Activated T-cell treated with anti-CD3 and anti-CD28 coated beads, Interleukin-2, amount 50 U/mL, for 72 hours (primary cell): ENCODE measurements at regions not wholly inside any gene's neighbourhood (a gene's known extent, or its start where the extent isn't known, plus 50 kb on each side); places are given as distances from the start of the nearest gene placed in this dataset.

ENCODE experiments used
- ATAC-seq, 2 donors: fragments of 150-1000 bp; cut with Tn5 transposase; replicated peaks in 1 of 2; 2 replicates each; pipeline ENCODE4 v1.10.0; 2021; ENCODE audit warnings: moderate library complexity in 2 of 2, mild to moderate bottlenecking in 1 of 2
- DNase-seq, 2 donors: peaks; one replicate each; pipeline ENCODE4 v3.0.0; 2021 to 2022; ENCODE audit warnings: mixed read lengths in 1 of 2
- H3K27ac Mint-ChIP-seq: one replicate; pipeline ENCODE4 v1.8.0; 2022; ENCODE audit warnings: mild to moderate bottlenecking, moderate library complexity, mixed read lengths
- H3K27me3 Mint-ChIP-seq: one replicate; pipeline ENCODE4 v1.8.0; 2022; ENCODE audit warnings: low read depth, mixed read lengths
- H3K36me3 Mint-ChIP-seq, 2 donors: one replicate each; pipeline ENCODE4 v1.8.0; 2022; ENCODE audit warnings: mixed read lengths in 2 of 2, mild to moderate bottlenecking in 1 of 2; ENCODE audit not compliant: insufficient read depth in 2 of 2
- H3K4me1 Mint-ChIP-seq: one replicate; pipeline ENCODE4 v1.8.0; 2022; ENCODE audit warnings: low read depth, mixed read lengths
- H3K4me3 Mint-ChIP-seq, 2 donors: one replicate each; pipeline ENCODE4 v1.8.0; 2022; ENCODE audit warnings: mild to moderate bottlenecking in 2 of 2, mixed read lengths in 2 of 2, moderate library complexity in 2 of 2
- H3K9me3 Mint-ChIP-seq, 2 donors: one replicate each; pipeline ENCODE4 v1.8.0; 2022; ENCODE audit warnings: mixed read lengths in 2 of 2

DNA sequence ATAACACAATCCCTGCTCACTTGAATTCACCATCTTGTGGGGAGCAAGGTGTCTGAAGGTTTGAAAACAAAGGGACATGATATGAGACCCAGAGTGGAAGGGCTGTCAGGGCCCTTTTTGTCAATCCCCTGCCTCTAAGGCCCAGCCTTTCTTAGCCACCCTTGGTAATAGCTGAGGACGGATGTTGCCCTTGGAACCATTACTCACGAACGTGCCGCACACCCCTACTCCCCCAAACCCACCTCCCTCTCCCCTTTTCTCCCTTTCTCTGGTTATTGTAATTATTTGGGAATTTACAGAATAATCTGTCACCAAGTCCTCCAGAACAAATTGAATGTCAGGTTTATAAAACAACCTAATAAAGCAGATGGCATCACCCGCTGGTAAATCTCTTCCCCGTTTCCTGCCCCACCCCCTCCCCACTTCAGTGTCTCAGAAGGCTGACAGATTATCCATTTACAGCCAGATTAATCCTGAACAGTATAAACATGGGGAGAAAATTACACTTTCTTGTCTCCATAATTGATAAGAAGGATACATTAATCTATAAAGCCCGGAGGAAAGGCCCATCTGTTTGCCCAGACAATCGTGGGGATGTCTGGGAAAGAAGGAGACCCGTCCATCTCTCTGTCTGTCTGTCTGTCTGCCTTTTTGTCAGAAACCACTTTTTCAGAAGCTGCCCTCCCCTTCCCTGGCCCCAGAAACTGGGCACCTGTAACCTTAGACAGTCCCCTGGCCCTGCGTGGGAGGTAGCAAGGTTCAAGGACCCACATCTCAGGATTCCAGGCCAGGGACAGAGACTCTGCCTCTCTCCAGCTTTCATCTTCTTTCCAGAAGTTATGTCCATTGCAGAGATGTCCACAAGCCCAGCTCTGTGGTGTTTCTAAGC is 60.6 kb upstream of the CD34 start:
- DNase-seq (no peak), ATAC-seq (no peak)
- H3K36me3 Mint-ChIP-seq: no peaks in the 10 kb centered on the region
- H3K4me3 Mint-ChIP-seq: no peak overlapping the region
- no peaks in the 10 kb centered on the region for H3K4me1 Mint-ChIP-seq
- H3K9me3 Mint-ChIP-seq: no peaks in the 10 kb centered on the region
- H3K27me3 Mint-ChIP-seq: peaks cover 11% of the 10 kb centered on the region
- no peak overlapping the region for H3K27ac Mint-ChIP-seq

DNA sequence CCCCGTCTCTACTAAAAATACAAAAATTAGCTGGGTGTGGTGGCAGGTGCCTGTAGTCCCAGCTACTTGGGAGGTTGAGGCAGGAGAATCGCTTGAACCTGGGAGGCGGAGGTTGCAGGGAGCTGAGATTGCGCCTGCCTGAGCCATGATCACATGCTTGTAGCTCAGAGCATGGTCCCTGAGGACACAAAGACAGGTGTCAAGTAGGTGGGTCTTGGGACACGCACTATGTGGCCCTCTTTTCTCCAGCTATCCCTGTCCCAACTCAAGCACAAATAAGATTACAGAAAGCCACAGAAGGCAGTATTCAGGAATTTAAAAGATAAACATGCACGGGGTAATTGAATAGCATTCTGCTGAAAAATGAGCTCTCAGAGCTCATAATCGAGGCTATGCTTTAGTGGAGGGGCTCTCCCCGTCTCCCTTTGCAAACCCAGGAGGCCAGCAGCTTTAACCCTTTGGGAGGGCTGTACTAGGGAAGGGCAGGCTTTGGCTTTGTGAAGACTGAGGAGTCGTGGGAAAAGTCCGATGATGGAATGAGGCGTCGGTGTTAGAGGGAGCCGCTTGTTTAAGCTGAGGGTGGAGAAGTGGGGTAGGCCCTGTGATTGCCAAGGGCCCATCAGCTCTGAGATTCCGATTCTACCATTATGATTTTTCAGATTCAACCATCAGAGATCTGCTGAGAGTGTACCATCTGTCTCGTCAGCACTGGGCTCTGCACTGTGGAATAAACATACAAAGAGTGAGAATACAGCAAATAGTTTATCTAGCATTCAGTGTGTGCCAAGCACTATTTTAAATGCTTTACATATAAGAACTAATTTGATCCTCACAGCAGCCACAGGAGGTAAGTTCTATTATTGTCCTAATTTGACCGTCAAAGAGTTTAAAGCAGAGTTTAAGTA is 59.7 kb upstream of the CD34 start:
- Mint-ChIP-seq H3K36me3 (no peaks in the 10 kb centered on the region), H3K27me3 (peaks cover 11% of the 10 kb centered on the region), H3K4me1 (no peaks in the 10 kb centered on the region), H3K4me3 (no peak overlapping the region), H3K27ac (no peak overlapping the region), H3K9me3 (no peaks in the 10 kb centered on the region)
- ATAC-seq: no peak
- DNase-seq: no peak

DNA sequence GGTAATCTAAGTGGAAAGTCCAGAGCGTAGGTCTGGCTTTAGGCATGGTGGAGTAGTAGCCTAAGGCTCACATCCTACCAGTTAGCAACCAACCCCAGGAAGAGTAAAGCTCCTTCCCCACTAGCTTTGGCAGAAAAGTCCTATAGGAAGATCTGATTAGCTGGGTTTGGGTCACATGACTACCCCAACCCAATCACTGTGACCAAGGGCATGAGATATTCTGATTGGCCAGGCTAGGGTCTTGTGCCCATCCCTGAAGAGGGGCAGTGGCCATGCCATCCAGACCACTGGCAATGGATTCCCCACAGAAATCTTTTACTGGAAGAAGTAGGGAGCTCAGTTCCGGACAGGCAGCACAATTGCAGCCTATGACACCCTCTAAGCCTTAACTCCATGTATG is 58.6 kb upstream of the CD34 start:
- Mint-ChIP-seq H3K9me3 (no peaks in the 10 kb centered on the region), H3K27me3 (peaks cover 17% of the 10 kb centered on the region), H3K36me3 (no peaks in the 10 kb centered on the region), H3K4me1 (no peaks in the 10 kb centered on the region), H3K27ac (no peak overlapping the region), H3K4me3 (no peak overlapping the region)
- DNase-seq: no peak
- ATAC-seq: peak in 1 of 2 donors; percentile 33

DNA sequence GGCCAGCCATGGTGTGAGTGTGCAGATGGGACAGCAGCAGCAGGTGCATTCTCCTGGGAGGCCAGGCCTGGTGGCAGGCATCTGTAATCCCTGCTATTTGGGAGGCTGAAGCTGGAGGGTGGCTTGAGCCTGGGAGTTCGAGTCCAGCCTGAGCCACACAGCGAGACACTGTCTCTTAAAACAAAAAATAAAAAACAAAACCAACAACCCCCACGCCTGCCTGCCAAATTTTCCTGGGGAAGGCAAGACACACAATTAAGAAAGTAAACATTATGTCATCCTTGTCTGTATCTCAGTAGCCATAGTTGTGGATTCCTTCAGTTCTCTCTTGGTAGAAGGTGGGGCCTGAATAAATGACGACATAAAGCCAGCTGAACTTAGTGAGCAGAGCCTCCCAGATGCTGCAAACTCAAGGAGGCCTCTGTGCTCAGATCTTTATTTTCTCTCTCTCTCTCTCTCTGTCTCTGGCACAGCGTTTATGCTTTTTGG is 57.6 kb upstream of the CD34 start:
- no peaks in the 10 kb centered on the region for H3K4me1 Mint-ChIP-seq
- H3K27ac Mint-ChIP-seq: no peak overlapping the region
- no peaks in the 10 kb centered on the region for H3K36me3 Mint-ChIP-seq
- ATAC-seq: no peak
- no peak for DNase-seq
- H3K27me3 Mint-ChIP-seq: peaks cover 13% of the 10 kb centered on the region
- no peak overlapping the region for H3K4me3 Mint-ChIP-seq
- no peaks in the 10 kb centered on the region for H3K9me3 Mint-ChIP-seq

DNA sequence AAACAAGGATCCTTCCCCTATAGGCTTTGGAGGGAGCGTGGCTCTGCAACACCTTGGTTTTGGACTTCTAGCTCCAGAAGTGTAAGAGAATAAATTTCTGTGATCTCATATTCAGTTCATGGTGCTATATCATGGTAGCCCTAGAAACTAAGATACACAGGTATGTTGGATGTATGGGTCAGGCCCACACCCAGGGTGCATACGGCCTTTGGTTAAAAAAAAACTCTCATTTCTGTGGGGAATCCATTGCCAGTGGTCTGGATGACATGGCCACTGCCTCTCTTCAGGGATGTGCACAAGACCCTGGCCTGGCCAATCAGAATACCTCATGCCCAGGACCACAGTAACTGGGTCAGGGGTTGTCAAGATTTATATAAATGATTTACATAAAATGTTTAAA is 56.8 kb upstream of the CD34 start:
- H3K9me3 Mint-ChIP-seq: no peaks in the 10 kb centered on the region
- no peak overlapping the region for H3K4me3 Mint-ChIP-seq

DNA sequence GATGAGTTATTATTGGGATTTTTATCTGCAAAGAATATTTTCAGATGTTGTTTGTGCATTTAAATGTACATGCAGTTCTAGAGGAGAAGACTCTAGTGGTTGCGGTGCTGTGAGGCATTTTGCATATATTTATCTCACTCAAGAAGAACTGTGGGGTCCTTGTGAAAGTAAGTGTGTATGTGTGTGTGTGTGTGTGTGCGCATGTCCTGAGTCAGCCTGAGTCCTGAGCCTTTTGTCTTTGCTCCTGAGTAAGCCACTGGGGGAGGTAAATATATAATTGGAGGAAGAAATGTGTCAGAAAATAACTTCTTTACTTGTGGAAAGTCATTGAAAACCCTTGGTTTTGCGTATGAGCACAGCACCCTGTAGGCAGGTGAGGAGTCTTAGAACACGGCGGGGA is 55.6 kb upstream of the CD34 start:
- DNase-seq (no peak), ATAC-seq (no peak)
- Mint-ChIP-seq H3K27me3 (peaks cover 20% of the 10 kb centered on the region), H3K4me3 (no peak overlapping the region), H3K4me1 (peaks cover 9% of the 10 kb centered on the region), H3K36me3 (no peaks in the 10 kb centered on the region), H3K27ac (no peak overlapping the region), H3K9me3 (no peaks in the 10 kb centered on the region)

More for the DNA sequence above, 56.8 kb upstream of the CD34 start:
- no peak for DNase-seq
- Mint-ChIP-seq H3K27ac (no peak overlapping the region), H3K36me3 (no peaks in the 10 kb centered on the region), H3K27me3 (peaks cover 15% of the 10 kb centered on the region), H3K4me1 (peaks cover 5% of the 10 kb centered on the region)
- no peak for ATAC-seq

DNA sequence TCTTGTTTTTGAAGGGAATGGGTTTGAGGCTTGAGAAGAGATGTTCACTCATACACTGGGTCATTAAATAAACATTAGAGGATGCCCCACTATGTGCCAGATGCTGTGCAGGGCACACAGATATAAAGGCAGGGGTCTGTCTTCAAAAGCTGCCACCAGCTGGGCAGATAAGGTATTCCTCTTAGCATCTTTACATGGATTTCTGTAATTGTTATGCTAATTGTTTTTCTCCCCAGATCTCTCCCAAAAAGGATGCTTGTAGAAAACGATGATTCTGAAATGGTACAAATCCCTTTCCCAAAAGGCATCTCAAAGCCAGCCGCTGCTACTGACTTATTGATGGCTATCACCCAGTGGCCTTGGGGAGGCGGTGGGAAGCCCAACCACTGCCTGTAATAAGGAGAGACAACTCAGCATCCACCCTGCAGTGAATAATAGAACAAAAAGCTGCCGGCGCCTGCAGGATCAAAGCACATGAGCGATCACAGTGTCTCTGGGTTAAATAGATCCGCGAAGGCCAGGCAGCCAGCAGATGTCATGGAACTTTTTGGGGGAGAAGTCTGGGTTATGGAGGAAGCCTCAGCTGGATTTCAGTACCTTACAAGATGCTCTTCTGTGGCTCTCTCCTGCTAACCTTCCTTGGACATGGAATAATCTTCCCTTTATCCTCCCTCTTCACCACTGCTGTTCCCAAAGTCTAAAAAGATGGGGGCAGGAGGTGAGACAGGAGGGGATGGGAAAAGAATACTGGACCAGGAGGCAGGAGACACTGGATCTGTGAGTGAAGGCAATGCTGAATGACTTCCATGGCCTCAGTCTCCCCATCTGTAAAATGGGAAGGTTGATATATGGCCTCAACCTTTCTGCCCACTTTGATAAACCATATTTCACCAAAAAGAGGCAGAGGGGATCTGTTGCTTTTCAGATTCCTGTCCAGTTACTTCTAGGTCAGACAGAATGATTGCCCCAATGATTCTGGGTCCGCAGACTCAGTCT is 54.8 kb upstream of the CD34 start:
- Mint-ChIP-seq H3K4me3 (no peak overlapping the region), H3K36me3 (no peaks in the 10 kb centered on the region), H3K4me1 (peaks cover 9% of the 10 kb centered on the region), H3K27ac (no peak overlapping the region), H3K27me3 (peaks cover 27% of the 10 kb centered on the region), H3K9me3 (no peaks in the 10 kb centered on the region)
- no peak for ATAC-seq
- DNase-seq: no peak

DNA sequence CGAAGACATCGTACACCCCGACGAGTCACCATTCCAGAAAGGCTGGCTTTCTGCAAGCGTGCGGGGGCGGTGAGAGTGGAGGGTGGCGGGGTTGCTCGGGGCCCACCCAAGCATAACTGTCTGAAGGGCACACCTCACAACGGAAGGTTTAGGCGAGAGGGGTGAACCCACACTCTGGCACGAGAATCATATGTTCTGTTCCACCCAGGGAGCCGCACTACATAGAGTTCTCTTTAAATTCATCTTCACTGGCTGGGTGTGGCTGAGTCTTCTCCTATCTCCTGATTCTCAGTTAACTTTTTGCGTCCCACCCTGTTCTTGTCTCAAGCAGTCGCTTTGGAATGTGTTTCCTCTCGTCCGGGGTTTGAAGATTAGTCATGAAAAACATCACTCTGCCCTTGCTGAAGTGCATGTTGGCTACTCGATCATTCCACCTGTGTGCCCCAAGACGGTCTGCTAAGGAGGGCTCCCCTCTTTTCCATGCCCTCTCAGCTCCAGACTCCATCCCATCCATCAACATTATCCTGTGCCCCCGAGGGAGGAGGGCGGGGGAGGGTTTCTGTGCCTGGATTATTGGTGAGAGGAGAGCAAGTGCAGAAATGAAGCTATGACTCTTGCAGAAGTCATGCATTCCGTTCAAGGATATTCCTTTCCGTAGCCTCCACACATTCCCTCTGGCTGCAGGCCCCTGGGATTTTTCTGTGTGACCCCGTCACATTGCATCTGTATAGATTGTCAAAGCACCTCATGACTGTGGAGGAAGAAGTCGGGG is 53.5 kb upstream of the CD34 start:
- ATAC-seq: no peak
- peak overlapping the region in 1 of 2 donors; percentile 46 for H3K4me3 Mint-ChIP-seq
- no peak for DNase-seq
- peak overlapping the region; percentile 82 for H3K27ac Mint-ChIP-seq
- H3K36me3 Mint-ChIP-seq: no peaks in the 10 kb centered on the region
- peaks cover 40% of the 10 kb centered on the region for H3K27me3 Mint-ChIP-seq
- H3K9me3 Mint-ChIP-seq: no peaks in the 10 kb centered on the region
- H3K4me1 Mint-ChIP-seq: peaks cover 9% of the 10 kb centered on the region

DNA sequence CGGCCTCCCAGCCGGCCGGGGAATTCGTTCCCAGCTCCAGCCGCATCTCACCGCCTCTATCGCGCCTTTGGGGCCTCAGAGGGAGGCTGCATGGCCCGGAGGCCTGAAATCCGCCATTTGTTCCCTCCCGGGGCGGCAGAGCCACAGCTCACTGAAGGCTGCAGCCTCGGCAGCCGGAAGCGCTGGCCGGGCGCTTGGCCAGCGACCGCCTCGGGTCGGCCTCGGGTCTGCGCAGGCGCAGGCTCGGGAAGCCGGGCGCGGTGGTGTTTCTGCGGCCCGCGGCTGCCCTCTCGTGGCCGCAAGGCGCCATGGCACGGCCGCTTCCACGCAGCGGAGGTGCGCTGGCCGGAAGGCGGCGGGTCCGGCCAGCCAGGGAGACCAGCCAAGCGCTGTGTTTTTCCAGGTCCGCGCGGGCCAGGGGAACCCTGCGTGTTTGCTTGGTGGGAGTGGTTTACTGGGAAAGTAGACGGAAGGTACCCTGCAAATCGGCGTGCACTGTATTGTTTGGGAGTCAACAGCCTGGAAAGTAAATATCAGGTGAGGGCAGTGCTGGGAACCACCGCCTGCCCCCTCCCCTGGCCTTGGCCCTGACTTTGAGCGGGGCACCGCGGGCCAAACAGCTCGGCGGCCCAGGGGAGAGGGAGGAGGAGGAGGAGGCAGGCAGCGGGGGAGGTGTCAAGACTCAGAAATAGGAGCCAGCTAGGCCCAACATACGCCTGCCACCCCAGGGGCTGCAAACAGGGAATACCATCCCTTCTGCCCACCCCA is 52.7 kb upstream of the CD34 start:
- Mint-ChIP-seq H3K27me3 (peaks cover 44% of the 10 kb centered on the region), H3K36me3 (no peaks in the 10 kb centered on the region), H3K4me1 (peaks cover 9% of the 10 kb centered on the region), H3K4me3 (peak overlapping the region; percentile 81 to 87), H3K27ac (peak overlapping the region; percentile 67), H3K9me3 (no peaks in the 10 kb centered on the region)
- DNase-seq (peak; percentile 86 to 94), ATAC-seq (peak; percentile 77 to 87)

DNA sequence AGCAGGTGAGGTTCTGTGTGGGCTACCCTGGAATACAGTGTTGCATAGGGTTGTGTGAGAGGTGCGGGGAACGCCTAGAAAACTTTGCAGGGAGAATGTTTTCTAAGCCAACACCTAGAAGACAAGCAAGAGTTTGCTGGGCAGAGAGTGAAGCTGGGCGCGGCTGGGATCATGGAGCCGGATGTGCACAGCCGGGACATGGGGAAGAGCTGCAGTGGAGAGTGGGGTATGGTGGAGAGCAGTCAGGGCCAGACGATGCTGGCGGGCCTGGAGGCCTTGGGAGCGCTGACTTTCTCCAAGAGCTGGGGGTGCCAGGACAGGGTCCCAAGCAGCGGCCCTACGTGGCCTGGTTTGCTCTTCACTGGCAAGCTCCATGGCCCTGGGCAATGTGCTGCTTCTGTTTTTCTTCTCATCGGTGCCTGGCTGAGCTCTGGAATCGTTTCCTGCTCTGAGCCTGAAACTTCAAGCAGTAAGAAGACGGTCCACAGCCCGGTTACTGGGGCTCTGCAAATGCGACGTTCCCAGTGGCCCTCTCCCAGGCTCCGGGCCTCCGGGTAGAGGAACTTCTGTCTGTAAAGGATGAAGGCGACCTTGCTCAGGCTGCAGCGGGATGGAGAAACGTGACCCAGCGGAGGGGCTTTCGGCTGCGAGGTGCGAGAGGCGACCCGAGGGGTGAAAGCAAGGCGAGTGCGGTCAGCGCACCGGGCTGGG is 51.9 kb upstream of the CD34 start:
- DNase-seq (no peak), ATAC-seq (peak; percentile 11 to 28)
- peaks cover 51% of the 10 kb centered on the region for H3K27me3 Mint-ChIP-seq
- peak overlapping the region; percentile 81 to 87 for H3K4me3 Mint-ChIP-seq
- H3K27ac Mint-ChIP-seq: peak overlapping the region; percentile 15
- H3K36me3 Mint-ChIP-seq: no peaks in the 10 kb centered on the region
- no peaks in the 10 kb centered on the region for H3K9me3 Mint-ChIP-seq
- H3K4me1 Mint-ChIP-seq: peaks cover 9% of the 10 kb centered on the region
